Tibial nerve (tissue), 4 donors: ENCODE measurements at regions not wholly inside any gene's neighbourhood (a gene's known extent, or its start where the extent isn't known, plus 50 kb on each side); places are given as distances from the start of the nearest gene placed in this dataset.

Experiments
- CTCF ChIP-seq, 5 experiments: fragments of 200-600 bp in 3 of 5; fragments of 450-650 bp in 2 of 5; sonication (generic) in 3 of 5; IDR thresholded peaks; one replicate each; pipeline ENCODE4 v1.5.1; 2016 to 2019; ENCODE audit warnings: antibody characterized with exemption in 5 of 5, mild to moderate bottlenecking in 3 of 5, moderate library complexity in 2 of 5
- EP300 ChIP-seq, 2 donors: sonication (generic); formaldehyde crosslinking; IDR thresholded peaks; one replicate each; pipeline ENCODE4 v1.6.1; 2017; ENCODE audit warnings: antibody characterized with exemption in 2 of 2, mild to moderate bottlenecking in 1 of 2
- POLR2A ChIP-seq, 2 donors: fragments of 450-650 bp; IDR thresholded peaks; one replicate each; pipeline ENCODE4 v1.6.1; 2017; ENCODE audit warnings: antibody characterized with exemption in 2 of 2, mild to moderate bottlenecking in 2 of 2, moderate library complexity in 2 of 2

- no peak for TF ChIP-seq CTCF (IDR thresholded peaks at IDR 0.05)
- no peak for TF ChIP-seq EP300 (IDR thresholded peaks at IDR 0.05)
- no peak for TF ChIP-seq POLR2A (IDR thresholded peaks at IDR 0.05)
Observed at GRCh38 chr3:73228437-73228836, 167.0 kb downstream of the EBLN2 start.
